Suprapubic skin (tissue), 4 donors: ENCODE measurements at regions not wholly inside any gene's neighbourhood (a gene's known extent, or its start where the extent isn't known, plus 50 kb on each side); places are given as distances from the start of the nearest gene placed in this dataset.
"Not testable (repeated sequence)": the region's sequence is repeated elsewhere in the genome, so short reads cannot be mapped to it uniquely, and the experiment has no call there.

Experiments used
- DNase-seq, 2 donors: peaks; one replicate each; pipeline ENCODE4 v3.0.0-alpha.2; 2019; ENCODE audit warnings: low spot score in 2 of 2
- H3K27ac ChIP-seq: fragments of 200-600 bp; sonication (generic); one replicate; pipeline ENCODE4 v1.5.1; 2019
- H3K27me3 ChIP-seq: fragments of 200-600 bp; sonication (generic); one replicate; pipeline ENCODE4 v1.5.1; 2019
- H3K36me3 ChIP-seq: fragments of 200-600 bp; sonication (generic); one replicate; pipeline ENCODE4 v1.5.1; 2019
- H3K4me1 ChIP-seq: fragments of 200-600 bp; sonication (generic); one replicate; pipeline ENCODE4 v1.5.1; 2019
- H3K4me3 ChIP-seq: fragments of 200-600 bp; sonication (generic); one replicate; pipeline ENCODE4 v1.5.1; 2019; ENCODE audit warnings: mild to moderate bottlenecking
- H3K9me3 ChIP-seq: fragments of 200-600 bp; sonication (generic); one replicate; pipeline ENCODE4 v1.5.1; 2019
- CTCF ChIP-seq, 2 donors: fragments of 200-600 bp in 1 of 2; fragments of 450-650 bp in 1 of 2; sonication (generic) in 1 of 2; IDR thresholded peaks; one replicate each; pipeline ENCODE4 v1.5.1; 2016 to 2019; ENCODE audit warnings: antibody characterized with exemption in 2 of 2, mild to moderate bottlenecking in 1 of 2, moderate library complexity in 1 of 2
- EP300 ChIP-seq: sonication (generic); formaldehyde crosslinking; IDR thresholded peaks from one replicate; pipeline ENCODE4 v1.6.1; 2017; ENCODE audit warnings: antibody characterized with exemption
- POLR2A ChIP-seq, 2 donors: fragments of 450-650 bp; IDR thresholded peaks; one replicate each; pipeline ENCODE4 v1.6.1; 2017; ENCODE audit warnings: antibody characterized with exemption in 2 of 2, mild to moderate bottlenecking in 2 of 2, moderate library complexity in 2 of 2
- POLR2AphosphoS5 ChIP-seq, 3 donors: sonication (generic); formaldehyde crosslinking; IDR thresholded peaks; one replicate each; pipeline ENCODE4 v1.6.1; 2017; ENCODE audit warnings: antibody characterized with exemption in 3 of 3
- WGBS: methylation state at CpG from one replicate; pipeline ENCODE4 v1.1.5; 2018; 5-methylcytosine and 5-hydroxymethylcytosine counted together

DNA sequence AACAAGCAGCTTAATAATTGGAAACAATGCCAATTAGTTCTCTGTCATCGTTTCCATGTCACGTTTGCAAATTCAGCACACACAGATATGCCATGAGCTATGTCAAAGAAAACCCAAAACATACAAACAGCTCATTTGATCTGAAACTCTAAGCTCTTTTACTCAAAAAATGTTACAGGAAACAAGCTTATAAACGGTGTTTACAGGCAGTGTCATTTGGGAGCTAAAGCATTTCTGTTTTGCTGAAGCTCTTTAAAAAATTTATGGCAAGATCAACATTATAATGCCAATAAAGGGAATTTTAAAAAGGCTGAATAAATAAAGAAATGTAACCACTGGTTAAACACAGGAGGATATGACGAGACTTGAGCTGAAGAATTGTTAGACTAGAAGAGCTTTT, 94.0 kb upstream of the HS3ST2 start:
- Histone ChIP-seq H3K27me3 (no peaks in the 10 kb centered on the region), H3K4me1 (no peaks in the 10 kb centered on the region), H3K9me3 (no peaks in the 10 kb centered on the region), H3K4me3 (no peak overlapping the region), H3K27ac (no peak overlapping the region), H3K36me3 (no peaks in the 10 kb centered on the region)
- TF ChIP-seq POLR2A (IDR thresholded peaks at IDR 0.05) (no peak), CTCF (IDR thresholded peaks at IDR 0.05) (no peak), EP300 (no peak), POLR2AphosphoS5 (IDR thresholded peaks at IDR 0.05) (no peak)
- DNase-seq = no peak
- 57% methylated on average over 4 of the region's 4 CpGs for WGBS

GRCh38 chr16:22721511-22722100, 92.4 kb upstream of the HS3ST2 start:
- H3K27ac ChIP-seq = no peak overlapping the region
- TF ChIP-seq POLR2AphosphoS5 (IDR thresholded peaks at IDR 0.05) (no peak), POLR2A (IDR thresholded peaks at IDR 0.05) (no peak), CTCF (IDR thresholded peaks at IDR 0.05) (no peak), EP300 (no peak)
- 56% methylated on average over 8 of the region's 8 CpGs for WGBS
- no peak for DNase-seq
- no peaks in the 10 kb centered on the region for H3K36me3 ChIP-seq
- H3K27me3 ChIP-seq = no peaks in the 10 kb centered on the region
- H3K4me1 ChIP-seq = no peaks in the 10 kb centered on the region
- H3K4me3 ChIP-seq = no peak overlapping the region
- no peaks in the 10 kb centered on the region for H3K9me3 ChIP-seq

DNA sequence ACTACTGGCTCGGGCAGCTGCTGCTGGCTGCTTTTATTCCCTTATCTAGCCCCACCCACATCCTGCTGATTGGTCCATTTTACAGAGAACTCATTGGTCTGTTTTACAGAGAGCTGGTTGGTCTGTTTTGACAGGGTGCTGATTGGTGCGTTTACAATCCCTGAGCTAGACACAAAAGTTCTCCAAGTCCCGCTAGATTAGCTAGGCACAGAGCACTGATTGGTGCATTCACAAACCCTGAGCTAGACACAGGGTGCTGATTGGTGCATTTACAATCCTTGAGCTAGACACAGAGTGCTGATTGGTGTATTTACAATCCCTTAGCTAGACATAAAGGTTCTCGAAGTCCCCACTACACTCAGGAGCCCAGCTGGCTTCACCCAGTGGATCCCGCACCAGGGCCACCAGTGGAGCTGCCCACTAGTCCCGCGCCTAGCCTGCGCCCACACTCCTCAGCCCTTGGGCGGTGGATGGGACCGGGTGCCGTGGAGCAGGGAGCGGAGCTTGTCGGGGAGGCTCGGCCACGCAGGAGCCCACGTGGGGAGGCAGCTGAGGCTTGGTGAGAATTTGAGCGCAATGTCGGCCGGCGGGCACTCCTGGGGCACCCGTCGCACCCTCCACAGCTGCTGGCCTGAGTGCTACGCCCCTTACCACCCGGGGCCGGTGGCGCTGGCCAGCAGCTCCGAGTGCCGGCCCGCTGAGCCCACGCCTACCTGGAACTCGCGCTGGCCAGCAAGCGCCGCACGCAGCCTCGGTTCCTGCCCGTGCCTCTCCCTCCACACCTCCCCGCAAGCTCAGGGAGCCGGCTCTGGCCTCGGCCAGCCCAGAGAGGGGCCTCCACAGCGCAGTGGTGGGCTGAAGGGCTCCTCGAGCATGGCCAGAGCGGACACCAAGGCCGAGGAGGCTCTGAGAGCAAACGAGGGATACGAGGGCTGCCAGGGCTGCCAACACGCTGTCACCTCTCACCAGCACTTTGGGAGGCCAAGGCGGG, 91.1 kb upstream of the HS3ST2 start:
- H3K36me3 ChIP-seq, H3K27me3 ChIP-seq, H3K4me1 ChIP-seq, H3K27ac ChIP-seq, H3K4me3 ChIP-seq, DNase-seq, H3K9me3 ChIP-seq: not testable (repeated sequence)
- WGBS = 97% methylated on average over 22 of the region's 48 CpGs

DNA sequence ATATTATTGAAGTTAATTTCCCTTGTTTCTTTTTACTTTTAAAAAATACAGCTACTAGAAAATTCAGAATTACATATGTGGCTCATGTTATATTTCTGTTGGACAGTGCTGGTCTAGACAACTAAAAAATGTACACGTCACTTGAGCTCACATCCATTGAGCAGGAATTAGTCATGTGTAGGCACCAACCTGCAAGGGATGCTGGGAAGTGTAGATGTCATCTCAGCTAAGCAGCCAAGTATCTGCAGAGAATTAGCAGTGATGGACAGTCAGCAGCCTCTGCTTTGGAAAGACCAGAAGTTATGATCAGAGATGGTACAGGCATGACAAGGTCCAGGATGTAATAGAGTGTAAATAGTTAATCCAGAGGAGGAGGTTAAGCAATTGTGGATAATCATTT, 87.1 kb upstream of the HS3ST2 start:
- no peaks in the 10 kb centered on the region for H3K36me3 ChIP-seq
- no peaks in the 10 kb centered on the region for H3K9me3 ChIP-seq
- peaks cover 19% of the 10 kb centered on the region for H3K4me1 ChIP-seq
- H3K27me3 ChIP-seq = no peaks in the 10 kb centered on the region
- H3K27ac ChIP-seq = no peak overlapping the region
- WGBS = 58% methylated on average over 1 of the region's 1 CpG
- TF ChIP-seq CTCF (IDR thresholded peaks at IDR 0.05) = no peak
- no peak for TF ChIP-seq POLR2AphosphoS5 (IDR thresholded peaks at IDR 0.05)
- no peak for TF ChIP-seq POLR2A (IDR thresholded peaks at IDR 0.05)
- no peak for TF ChIP-seq EP300
- no peak for DNase-seq
- H3K4me3 ChIP-seq = no peak overlapping the region

DNA sequence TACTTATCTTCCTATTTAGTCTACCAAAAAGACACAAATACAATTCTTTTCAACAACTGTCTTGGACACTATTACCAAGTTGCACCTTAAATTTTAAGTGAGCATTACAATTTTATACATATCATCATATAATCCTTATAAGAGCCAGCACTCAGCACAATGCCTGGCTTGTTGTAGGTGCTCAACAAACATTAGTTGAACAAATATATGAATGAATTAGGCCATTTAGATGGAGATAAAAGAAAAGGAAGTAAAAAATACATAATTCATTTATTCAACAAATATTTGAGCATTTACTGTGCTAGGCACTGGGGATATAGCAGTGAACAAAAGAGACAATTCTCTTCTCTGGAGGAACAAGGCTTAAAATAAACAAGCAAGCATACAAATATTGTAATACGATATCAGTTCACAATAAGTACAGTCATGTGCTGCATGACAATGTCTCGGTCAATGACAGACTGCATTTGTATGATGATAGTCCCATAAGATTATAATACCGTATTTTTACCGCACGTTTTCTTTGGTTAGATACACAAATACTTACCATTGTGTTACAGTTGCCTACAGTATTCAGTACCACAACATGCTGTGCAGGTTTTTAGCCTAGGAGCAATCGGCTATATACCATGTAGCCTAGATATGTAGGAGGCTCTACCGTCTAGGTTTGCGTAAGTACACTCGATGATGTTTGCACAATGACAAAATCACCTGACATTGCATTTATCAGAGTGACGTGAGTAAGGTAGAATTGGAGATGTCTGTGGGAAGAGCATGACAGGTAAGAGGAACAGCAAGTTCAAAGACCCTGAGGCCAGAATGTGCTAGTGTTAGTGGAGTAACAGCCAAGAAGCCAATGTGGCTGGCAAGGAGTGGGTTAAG, 86.4 kb upstream of the HS3ST2 start:
- H3K27ac ChIP-seq = no peak overlapping the region
- TF ChIP-seq CTCF (IDR thresholded peaks at IDR 0.05) (no peak), POLR2A (IDR thresholded peaks at IDR 0.05) (no peak), POLR2AphosphoS5 (IDR thresholded peaks at IDR 0.05) (no peak), EP300 (no peak)
- WGBS = 70% methylated on average over 10 of the region's 10 CpGs

More for the DNA sequence above, 86.4 kb upstream of the HS3ST2 start:
- H3K27me3 ChIP-seq = no peaks in the 10 kb centered on the region
- no peaks in the 10 kb centered on the region for H3K9me3 ChIP-seq
- no peak for DNase-seq
- no peak overlapping the region for H3K4me3 ChIP-seq
- H3K4me1 ChIP-seq = peaks cover 19% of the 10 kb centered on the region
- H3K36me3 ChIP-seq = no peaks in the 10 kb centered on the region
